GM23338 (cell line): ENCODE measurements at regions not wholly inside any gene's neighbourhood (a gene's known extent, or its start where the extent isn't known, plus 50 kb on each side); places are given as distances from the start of the nearest gene placed in this dataset.

ENCODE experiments used
- CREB1 ChIP-seq: fragments of 250-450 bp; sonication (Bioruptor Pico); IDR thresholded peaks from 2 replicates; pipeline ENCODE4 v1.5.0; 2020; ENCODE audit warnings: low read depth, mild to moderate bottlenecking, moderate library complexity
- CTCF ChIP-seq, 2 experiments: fragments of 200-600 bp in 1 of 2; sonication (generic) in 1 of 2; conservative IDR thresholded peaks; 2 replicates each; pipeline versions ENCODE4 v1.5.1 to v1.6.1; 2016 to 2017; ENCODE audit warnings: antibody characterized with exemption in 2 of 2, low read depth in 2 of 2, mild to moderate bottlenecking in 2 of 2, moderate library complexity in 1 of 2
- ETS1 ChIP-seq: IDR thresholded peaks from 2 replicates; pipeline ENCODE4 v1.6.1; 2016; ENCODE audit warnings: antibody characterized with exemption
- EZH2 ChIP-seq: fragments of 200-600 bp; sonication (generic); IDR thresholded peaks from one replicate; pipeline ENCODE4 v1.8.0; 2017; ENCODE audit warnings: antibody characterized with exemption, mild to moderate bottlenecking, low read depth; ENCODE audit not compliant: unreplicated experiment
- EZH2phosphoT487 ChIP-seq: fragments of 200-600 bp; sonication (generic); IDR thresholded peaks from one replicate; pipeline ENCODE4 v1.8.1; 2018; ENCODE audit warnings: antibody characterized with exemption; ENCODE audit not compliant: unreplicated experiment
- JUNB ChIP-seq: IDR thresholded peaks from one replicate; pipeline ENCODE4 v1.6.1; 2016; ENCODE audit warnings: antibody characterized with exemption; ENCODE audit not compliant: unreplicated experiment
- NANOG ChIP-seq: IDR thresholded peaks from 2 replicates; pipeline ENCODE4 v1.6.1; 2016; ENCODE audit warnings: antibody characterized with exemption, borderline replicate concordance
- POLR2AphosphoS5 ChIP-seq: IDR thresholded peaks from 2 replicates; pipeline ENCODE4 v1.6.1; 2016; ENCODE audit warnings: antibody characterized with exemption, low read depth
- STAT1 ChIP-seq: IDR thresholded peaks from one replicate; pipeline ENCODE4 v1.6.1; 2016; ENCODE audit warnings: antibody characterized with exemption; ENCODE audit not compliant: unreplicated experiment

- TF ChIP-seq CTCF (conservative IDR thresholded peaks at IDR 0.05; ENCODE audit: low read depth in 2 of 2) = no peak
- no peak for TF ChIP-seq EZH2phosphoT487
- TF ChIP-seq POLR2AphosphoS5 = no peak
- TF ChIP-seq JUNB = no peak
- no peak for TF ChIP-seq CREB1 (CRISPR knock-in tag)
- no peak for TF ChIP-seq EZH2
- TF ChIP-seq STAT1 = no peak
- TF ChIP-seq NANOG = no peak
- no peak for TF ChIP-seq ETS1
These were observed 459.4 kb upstream of the NMUR2 start for GRCh38 chr5:152864447-152864846.
